GM23248 (cell line): ENCODE measurements at regions not wholly inside any gene's neighbourhood (a gene's known extent, or its start where the extent isn't known, plus 50 kb on each side); places are given as distances from the start of the nearest gene placed in this dataset.

Source experiments
- EZH2 ChIP-seq: fragments of 200-600 bp; sonication (generic); IDR thresholded peaks from 2 replicates; pipeline ENCODE4 v1.6.1; 2018; ENCODE audit warnings: antibody characterized with exemption, mild to moderate bottlenecking; ENCODE audit not compliant: insufficient read depth, poor library complexity, severe bottlenecking
- EZH2phosphoT487 ChIP-seq: fragments of 200-600 bp; sonication (generic); IDR thresholded peaks from 2 replicates; pipeline ENCODE4 v1.6.1; 2018; ENCODE audit warnings: antibody characterized with exemption, moderate library complexity, mild to moderate bottlenecking, low read depth; ENCODE audit not compliant: insufficient read depth

DNA sequence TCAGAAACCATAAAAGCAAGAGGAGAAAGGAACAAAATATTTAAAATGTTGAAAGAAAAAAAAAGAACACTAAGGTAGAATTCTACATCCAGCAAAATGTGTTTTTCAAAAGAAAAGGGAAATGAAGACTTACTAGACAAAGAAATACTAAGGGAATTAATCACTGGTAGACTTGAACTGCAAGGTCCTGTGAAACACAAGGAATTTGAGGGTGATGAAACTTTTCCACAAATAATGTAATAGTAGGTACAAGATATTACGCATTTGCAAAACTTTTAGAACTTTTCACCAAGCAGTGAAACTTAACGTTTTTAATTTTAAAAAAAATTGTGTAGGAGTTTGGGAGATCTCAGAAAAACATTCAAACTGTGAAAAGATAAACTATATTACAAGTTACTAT, 180.3 kb upstream of the MAGEB16 start:
- TF ChIP-seq EZH2 (no peak), EZH2phosphoT487 (no peak)
